ENCODE measurements at regions not wholly inside any gene's neighbourhood (a gene's known extent, or its start where the extent isn't known, plus 50 kb on each side); places are given as distances from the start of the nearest gene placed in this dataset.

DNA sequence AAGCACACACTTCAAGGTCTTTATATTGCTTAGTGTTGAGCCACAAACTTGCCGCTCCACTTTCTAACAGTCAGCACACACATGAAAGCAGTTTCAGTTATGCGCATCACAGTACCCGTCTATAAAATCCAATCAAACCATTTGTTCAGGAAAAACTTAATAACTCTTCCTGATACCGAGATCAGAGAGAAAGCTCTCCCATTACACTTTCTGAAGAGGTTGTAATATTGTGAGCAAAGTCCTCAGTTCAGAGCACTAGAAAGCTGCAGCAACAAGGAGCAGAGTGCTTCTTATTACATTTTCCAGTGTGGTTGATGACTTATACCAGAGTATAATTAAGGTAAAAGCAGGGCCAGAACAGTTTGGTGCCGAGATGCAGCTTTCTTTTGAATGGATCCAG lies 102.8 kb upstream of the F3 start:
- TF ChIP-seq SUZ12 (IDR thresholded peaks at IDR 0.05; ENCODE audit: extremely low read depth, insufficient read depth, insufficient read length), result no peak
- no peak for TF ChIP-seq YY1 (IDR thresholded peaks at IDR 0.05; ENCODE audit: insufficient read depth, insufficient read length)
